HL-60 (cell line): ENCODE measurements at regions not wholly inside any gene's neighbourhood (a gene's known extent, or its start where the extent isn't known, plus 50 kb on each side); places are given as distances from the start of the nearest gene placed in this dataset.

Experiments
- CTCF ChIP-seq: IDR thresholded peaks from one replicate; pipeline ENCODE4 v1.5.1; 2011; ENCODE audit warnings: low read length, control low read depth, inconsistent platforms; ENCODE audit not compliant: insufficient read depth
- GABPA ChIP-seq: IDR thresholded peaks from 2 replicates; pipeline ENCODE4 v1.6.1; 2012; ENCODE audit warnings: low read depth
- POLR2AphosphoS5 ChIP-seq: IDR thresholded peaks from 2 replicates; pipeline ENCODE4 v1.6.1; 2012; ENCODE audit warnings: low read depth
- REST ChIP-seq: IDR thresholded peaks from 2 replicates; pipeline ENCODE4 v1.6.1; 2012; ENCODE audit warnings: low read depth; ENCODE audit not compliant: insufficient replicate concordance
- SPI1 ChIP-seq: IDR thresholded peaks from 2 replicates; pipeline ENCODE4 v1.6.1; 2012; ENCODE audit warnings: low read depth, mild to moderate bottlenecking, borderline replicate concordance

DNA sequence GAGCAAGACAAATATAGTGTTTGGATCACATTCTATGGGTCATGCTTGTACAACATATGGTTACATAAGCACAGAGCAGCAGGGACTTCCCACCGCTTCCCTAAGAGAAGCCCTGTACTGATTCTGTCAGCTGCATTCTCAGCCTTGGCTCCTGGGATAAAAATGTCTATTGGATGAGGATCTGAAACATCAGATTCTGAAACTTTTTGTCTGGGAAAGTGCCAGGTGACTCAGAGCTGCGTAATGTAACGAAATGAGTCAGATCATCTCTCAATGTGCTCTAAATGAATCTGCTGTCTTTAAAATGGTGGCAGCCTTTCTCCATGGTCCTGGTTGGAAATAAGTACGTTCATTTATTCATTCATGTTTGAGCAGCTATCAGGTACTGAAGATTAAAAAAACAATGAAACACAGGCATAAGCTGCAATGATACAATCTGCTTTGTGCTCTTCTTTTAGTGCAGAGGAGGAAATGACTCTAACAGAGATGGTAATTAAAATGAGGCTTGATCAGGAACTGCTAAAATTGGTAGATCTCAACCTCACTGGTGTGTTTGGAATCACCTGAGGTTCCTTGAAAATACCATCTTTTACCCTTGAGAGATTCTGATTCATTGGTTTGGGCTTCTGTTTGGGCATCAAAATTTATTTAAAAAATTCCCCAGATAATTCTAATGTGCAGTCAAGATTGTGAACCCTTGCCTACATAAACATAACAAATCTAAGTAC, 99.1 kb upstream of the NAP1L1 start:
- TF ChIP-seq POLR2AphosphoS5 (no peak), CTCF (no peak), REST (peak; percentile 57), GABPA (no peak), SPI1 (no peak)
